ENCODE measurements at regions not wholly inside any gene's neighbourhood (a gene's known extent, or its start where the extent isn't known, plus 50 kb on each side); places are given as distances from the start of the nearest gene placed in this dataset.

GRCh38 chr18:44041961-44042360, 638.7 kb upstream of the SETBP1 start:
- Histone ChIP-seq H3K27me3 (replicated peaks; ENCODE audit: control insufficient read depth, insufficient read depth, low read length) (no peaks in the 10 kb centered on the region), H3K4me3 (replicated peaks; ENCODE audit: low read depth, low read length) (no peak overlapping the region), H3K36me3 (ENCODE audit: control insufficient read depth, insufficient read depth, low read length) (no peaks in the 10 kb centered on the region)
- DNase-seq (ENCODE audit: extremely low read depth, insufficient read length), result no peak
- TF ChIP-seq CTCF (IDR thresholded peaks at IDR 0.05; ENCODE audit: insufficient read depth, low read length, poor library complexity, severe bottlenecking), result no peak

- Histone ChIP-seq H3K4me3 (replicated peaks; ENCODE audit: low read depth, low read length) (no peak overlapping the region), H3K36me3 (ENCODE audit: control insufficient read depth, insufficient read depth, low read length) (no peaks in the 10 kb centered on the region), H3K27me3 (replicated peaks; ENCODE audit: control insufficient read depth, insufficient read depth, low read length) (no peaks in the 10 kb centered on the region)
- DNase-seq (ENCODE audit: extremely low read depth, insufficient read length), result no peak
- TF ChIP-seq CTCF (IDR thresholded peaks at IDR 0.05; ENCODE audit: insufficient read depth, low read length, poor library complexity, severe bottlenecking), result no peak
Measured at GRCh38 chr18:44046376-44046975, 634.2 kb upstream of the SETBP1 start.

- TF ChIP-seq CTCF (IDR thresholded peaks at IDR 0.05; ENCODE audit: insufficient read depth, low read length, poor library complexity, severe bottlenecking), result no peak
- DNase-seq (ENCODE audit: extremely low read depth, insufficient read length), result no peak
- Histone ChIP-seq H3K27me3 (replicated peaks; ENCODE audit: control insufficient read depth, insufficient read depth, low read length) (no peaks in the 10 kb centered on the region), H3K4me3 (replicated peaks; ENCODE audit: low read depth, low read length) (no peak overlapping the region), H3K36me3 (ENCODE audit: control insufficient read depth, insufficient read depth, low read length) (no peaks in the 10 kb centered on the region)
Measured at GRCh38 chr18:44047585-44047984, 633.1 kb upstream of the SETBP1 start.

- no peak for TF ChIP-seq CTCF (IDR thresholded peaks at IDR 0.05; ENCODE audit: insufficient read depth, low read length, poor library complexity, severe bottlenecking)
- Histone ChIP-seq H3K27me3 (replicated peaks; ENCODE audit: control insufficient read depth, insufficient read depth, low read length) (no peaks in the 10 kb centered on the region), H3K36me3 (ENCODE audit: control insufficient read depth, insufficient read depth, low read length) (no peaks in the 10 kb centered on the region), H3K4me3 (replicated peaks; ENCODE audit: low read depth, low read length) (no peak overlapping the region)
- DNase-seq (ENCODE audit: extremely low read depth, insufficient read length), result no peak
Measured at GRCh38 chr18:44048435-44048834, 632.3 kb upstream of the SETBP1 start.

GRCh38 chr18:44048846-44049245, 631.8 kb upstream of the SETBP1 start:
- Histone ChIP-seq H3K4me3 (replicated peaks; ENCODE audit: low read depth, low read length) (no peak overlapping the region), H3K27me3 (replicated peaks; ENCODE audit: control insufficient read depth, insufficient read depth, low read length) (no peaks in the 10 kb centered on the region), H3K36me3 (ENCODE audit: control insufficient read depth, insufficient read depth, low read length) (no peaks in the 10 kb centered on the region)
- no peak for DNase-seq (ENCODE audit: extremely low read depth, insufficient read length)
- no peak for TF ChIP-seq CTCF (IDR thresholded peaks at IDR 0.05; ENCODE audit: insufficient read depth, low read length, poor library complexity, severe bottlenecking)

GRCh38 chr18:44051026-44051425, 629.7 kb upstream of the SETBP1 start:
- no peak overlapping the region for H3K4me3 ChIP-seq (replicated peaks; ENCODE audit: low read depth, low read length)
- no peak for DNase-seq (ENCODE audit: extremely low read depth, insufficient read length)
- no peaks in the 10 kb centered on the region for H3K36me3 ChIP-seq (ENCODE audit: control insufficient read depth, insufficient read depth, low read length)
- no peak for TF ChIP-seq CTCF (IDR thresholded peaks at IDR 0.05; ENCODE audit: insufficient read depth, low read length, poor library complexity, severe bottlenecking)
- H3K27me3 ChIP-seq (replicated peaks; ENCODE audit: control insufficient read depth, insufficient read depth, low read length), result no peaks in the 10 kb centered on the region

Data from GM06990 (cell line).